GM12878 (cell line): ENCODE measurements at regions not wholly inside any gene's neighbourhood (a gene's known extent, or its start where the extent isn't known, plus 50 kb on each side); places are given as distances from the start of the nearest gene placed in this dataset.

Experiments used
- ATAC-seq: fragments of 200-7000 bp; cut with Tn5 transposase; 3 replicates; pipeline ENCODE4 v1.9.1; 2020; ENCODE audit warnings: mild to moderate bottlenecking, moderate library complexity
- BruUV-seq: library from RNA; stranded (reverse); fragments of 400-500 nt; replicated peaks from 2 replicates; lab custom pipeline; 2021; lab: Mats Ljungman, UMichigan
- CTCF ChIA-PET: fragments of 300-600 bp; sonication (Branson Sonifier 250); formaldehyde crosslinking; extraction: SDS; loops from one replicate; lab custom pipeline; 2021; ENCODE audit warnings: inconsistent platforms; lab: Yijun Ruan, JAX
- POLR2A ChIA-PET: fragments of 350-600 bp; formaldehyde crosslinking; extraction: SDS; loops from one replicate; lab custom pipeline; 2021; ENCODE audit warnings: inconsistent platforms; lab: Charles Lee
- RAD21 ChIA-PET: fragments of 300-600 bp; sonication (Branson Sonifier 250); formaldehyde crosslinking; loops from one replicate; lab custom pipeline; 2023; ENCODE audit warnings: antibody characterized with exemption; ENCODE audit not compliant: unreplicated experiment; lab: Charles Lee
- SMC1A ChIA-PET: fragments of 300-600 bp; sonication (Branson Sonifier 250); formaldehyde crosslinking; loops from one replicate; lab custom pipeline; 2023; ENCODE audit not compliant: unreplicated experiment, uncharacterized antibody; lab: Charles Lee
- DNase-seq: peaks from one replicate; pipeline ENCODE4 v3.0.0-alpha.2; 2011; ENCODE audit warnings: low read depth, low spot score
- FAIRE-seq: peaks from 3 replicates; lab custom pipeline; 2011; peaks lifted over from hg19 to GRCh38; lab: Jason Lieb, UNC
- H2AFZ ChIP-seq: 2 replicates; pipeline ENCODE4 v1.6.0; 2011; ENCODE audit warnings: low read depth, low read length, control low read depth; ENCODE audit not compliant: control insufficient read depth
- H3K27ac ChIP-seq: 2 replicates; pipeline ENCODE4 v1.5.1; 2011; ENCODE audit warnings: control low read depth; ENCODE audit not compliant: control insufficient read depth, insufficient read depth
- H3K27me3 ChIP-seq, 2 experiments: replicated peaks in 1 of 2; 2 replicates each; pipeline versions ENCODE4 v1.6.0 to v1.6.1; 2011; ENCODE audit warnings: low read length in 1 of 2; ENCODE audit not compliant: control insufficient read depth in 2 of 2, insufficient read depth in 2 of 2
- H3K36me3 ChIP-seq, 2 experiments: 2 replicates each; pipeline ENCODE4 v1.5.1; 2011; ENCODE audit warnings: low read length in 1 of 2; ENCODE audit not compliant: control insufficient read depth in 2 of 2, insufficient read depth in 2 of 2
- H3K4me1 ChIP-seq: 2 replicates; pipeline ENCODE4 v1.6.1; 2011; ENCODE audit warnings: mild to moderate bottlenecking, low read length, moderate library complexity, mixed read lengths; ENCODE audit not compliant: control insufficient read depth, insufficient read depth
- H3K4me2 ChIP-seq: 2 replicates; pipeline ENCODE4 v1.6.0; 2011; ENCODE audit warnings: control low read depth; ENCODE audit not compliant: control insufficient read depth, insufficient read depth
- H3K4me3 ChIP-seq: fragments of 200-600 bp; sonication (generic); 2 replicates; pipeline ENCODE4 v1.5.1; 2016
- H3K79me2 ChIP-seq: 2 replicates; pipeline ENCODE4 v1.6.0; 2011; ENCODE audit warnings: low read length; ENCODE audit not compliant: control insufficient read depth, insufficient read depth
- H3K9ac ChIP-seq: 2 replicates; pipeline ENCODE4 v1.8.0; 2011; ENCODE audit warnings: low read length, control low read depth, mixed read lengths; ENCODE audit not compliant: control insufficient read depth, insufficient read depth
- H3K9me3 ChIP-seq: replicated peaks from 3 replicates; pipeline ENCODE4 v1.5.1; 2011; ENCODE audit warnings: mild to moderate bottlenecking, low read length; ENCODE audit not compliant: control insufficient read depth, insufficient read depth
- H4K20me1 ChIP-seq: 2 replicates; pipeline ENCODE4 v1.6.0; 2011; ENCODE audit not compliant: control insufficient read depth, insufficient read depth
- BACH1 ChIP-seq: fragments of 450-650 bp; IDR thresholded peaks from 2 replicates; pipeline ENCODE4 v1.6.1; 2017; ENCODE audit warnings: mild to moderate bottlenecking, borderline replicate concordance
- BMI1 ChIP-seq: fragments of 450-650 bp; IDR thresholded peaks from 2 replicates; pipeline ENCODE4 v1.6.1; 2016; ENCODE audit warnings: mild to moderate bottlenecking, moderate library complexity, borderline replicate concordance
- ELK1 ChIP-seq: IDR thresholded peaks from 2 replicates; pipeline ENCODE4 v1.6.1; 2012; ENCODE audit warnings: low read depth, low read length, improper control_type of control experiment
- FOXM1 ChIP-seq: IDR thresholded peaks from 2 replicates; pipeline ENCODE4 v1.6.1; 2012; ENCODE audit warnings: low read depth, mild to moderate bottlenecking, inconsistent platforms, low read length, moderate library complexity
- KLF5 ChIP-seq: fragments of 450-650 bp; IDR thresholded peaks from 2 replicates; pipeline ENCODE4 v1.6.1; 2014; ENCODE audit warnings: mild to moderate bottlenecking; ENCODE audit not compliant: partially characterized antibody
- MYC ChIP-seq: IDR thresholded peaks from 2 replicates; pipeline ENCODE4 v1.6.1; 2011; ENCODE audit warnings: mild to moderate bottlenecking, low read length, moderate library complexity, inconsistent platforms; ENCODE audit not compliant: insufficient read depth, insufficient replicate concordance, insufficient read length, severe bottlenecking
- NKRF ChIP-seq: fragments of 450-650 bp; conservative IDR thresholded peaks from 2 replicates; pipeline ENCODE4 v1.6.1; 2017; ENCODE audit warnings: mild to moderate bottlenecking, moderate library complexity
- PKNOX1 ChIP-seq: fragments of 450-650 bp; IDR thresholded peaks from 2 replicates; pipeline ENCODE4 v1.6.1; 2016; ENCODE audit warnings: mild to moderate bottlenecking
- POLR2AphosphoS5 ChIP-seq: IDR thresholded peaks from 2 replicates; pipeline ENCODE4 v1.6.1; 2011; ENCODE audit warnings: mild to moderate bottlenecking, low read length, inconsistent platforms
- RBBP5 ChIP-seq: fragments of 200-600 bp; sonication (generic); conservative IDR thresholded peaks from 2 replicates; pipeline ENCODE4 v1.6.1; 2016
- SMARCA5 ChIP-seq: fragments of 450-650 bp; IDR thresholded peaks from 2 replicates; pipeline ENCODE4 v1.6.1; 2017; ENCODE audit warnings: mild to moderate bottlenecking
- SP1 ChIP-seq: IDR thresholded peaks from one replicate; pipeline ENCODE4 v1.6.1; 2011; ENCODE audit warnings: low read depth, low read length
- TARDBP ChIP-seq: IDR thresholded peaks from 2 replicates; pipeline ENCODE4 v1.6.1; 2016; ENCODE audit warnings: borderline replicate concordance
- USF2 ChIP-seq: IDR thresholded peaks from 2 replicates; pipeline ENCODE4 v1.6.1; 2011; ENCODE audit warnings: low read depth, low read length, improper control_type of control experiment, borderline replicate concordance
- ZSCAN29 ChIP-seq: fragments of 450-650 bp; IDR thresholded peaks from 2 replicates; pipeline ENCODE4 v1.6.1; 2017; ENCODE audit warnings: mild to moderate bottlenecking, moderate library complexity
- WGBS: methylation state at CpG from one replicate; pipeline ENCODE4 v1.1.6; 2016; ENCODE audit warnings: low lambda C conversion rate; ENCODE audit not compliant: insufficient replicate concordance, insufficient coverage; ENCODE audit errors: missing lambda C conversion rate; 5-methylcytosine and 5-hydroxymethylcytosine counted together
- in situ Hi-C: fragments of 300-500 bp; cut with MboI; formaldehyde crosslinking; loops from 9 replicates; pipeline ENCODE4 v1.14.3; 2018; ENCODE audit warnings: mixed read lengths
- intact Hi-C: fragments of 100-400 bp; cut with micrococcal nuclease; formaldehyde crosslinking; loops from one replicate; pipeline ENCODE4 v1.14.2; 2022; ENCODE audit not compliant: unreplicated experiment

GRCh38 chr15:96619174-96619573 is 288.7 kb downstream of the NR2F2 start:
- WGBS, result 10% methylated on average over 6 of the region's 6 CpGs

GRCh38 chr15:96622714-96623113 is 292.2 kb downstream of the NR2F2 start:
- DNase-seq (no peak), FAIRE-seq (no peak), ATAC-seq (no peak)
- 23% methylated on average over 6 of the region's 6 CpGs for WGBS
- no TSS peak for BruUV-seq
- Histone ChIP-seq H4K20me1 (no peaks in the 10 kb centered on the region), H3K4me1 (no peaks in the 10 kb centered on the region), H3K27me3 (no peaks in the 10 kb centered on the region), H3K79me2 (no peaks in the 10 kb centered on the region), H3K27ac (no peak overlapping the region), H3K9me3 (no peaks in the 10 kb centered on the region), H3K36me3 (no peaks in the 10 kb centered on the region), H2AFZ (no peak overlapping the region), H3K9ac (no peak overlapping the region), H3K4me3 (no peak overlapping the region), H3K4me2 (no peak overlapping the region)
- intact Hi-C loops (no loop called here), in situ Hi-C loops (no loop called here)
- ChIA-PET POLR2A (no interaction called here), SMC1A (interaction anchor here (0.7 to 1.0 kb wide), 2 partner anchors 11 to 12 kb away, joined by 3 read pairs; no protein-coding TSS in a partner anchor), CTCF (interaction anchor here (0.7 to 0.9 kb wide), 3 partner anchors 11 to 296 kb away, joined by 3 read pairs; no protein-coding TSS in a partner anchor), RAD21 (no interaction called here)
- TF ChIP-seq NKRF (no peak), SMARCA5 (no peak), ELK1 (no peak), SP1 (no peak), POLR2AphosphoS5 (no peak), ZSCAN29 (no peak), KLF5 (no peak), BACH1 (no peak), BMI1 (no peak), MYC (no peak), USF2 (no peak), TARDBP (no peak), RBBP5 (no peak), PKNOX1 (no peak)

More at GRCh38 chr15:96619174-96619573, 288.7 kb downstream of the NR2F2 start:
- no peaks in the 10 kb centered on the region for H3K9me3 ChIP-seq
- FAIRE-seq, result no peak
- ATAC-seq, result no peak
- H3K27ac ChIP-seq, result no peak overlapping the region
- H3K27me3 ChIP-seq, result no peaks in the 10 kb centered on the region; a peak in 1 of 4 replicates
- in situ Hi-C loops, result no loop called here
- ChIA-PET SMC1A (no interaction called here), RAD21 (no interaction called here), CTCF (no interaction called here), POLR2A (no interaction called here)
- no peak for DNase-seq
- no peaks in the 10 kb centered on the region for H3K79me2 ChIP-seq
- no peaks in the 10 kb centered on the region for H4K20me1 ChIP-seq
- BruUV-seq, result no TSS peak
- H3K36me3 ChIP-seq, result no peaks in the 10 kb centered on the region
- H3K9ac ChIP-seq, result no peak overlapping the region
- H3K4me1 ChIP-seq, result no peaks in the 10 kb centered on the region
- no peak overlapping the region for H3K4me2 ChIP-seq
- no peak overlapping the region for H2AFZ ChIP-seq
- TF ChIP-seq FOXM1, result no peak
- no peak overlapping the region for H3K4me3 ChIP-seq
- intact Hi-C loops, result no loop called here
